Retinal pigment epithelial cell (primary cell): ENCODE measurements at regions not wholly inside any gene's neighbourhood (a gene's known extent, or its start where the extent isn't known, plus 50 kb on each side); places are given as distances from the start of the nearest gene placed in this dataset.

Source experiments
- DNase-seq: peaks from one replicate; pipeline ENCODE4 v3.0.0-alpha.2; 2010; ENCODE audit warnings: low read depth
- H3K4me3 ChIP-seq: 2 replicates; pipeline ENCODE4 v1.5.1; 2011; ENCODE audit warnings: mild to moderate bottlenecking, low read length, control low read depth, moderate library complexity
- TF ChIP-seq, protein P1 (sequence below): conservative IDR thresholded peaks from 2 replicates; pipeline ENCODE4 v1.5.1; 2011; ENCODE audit warnings: low read depth, low read length, control low read depth, inconsistent platforms

DNA sequence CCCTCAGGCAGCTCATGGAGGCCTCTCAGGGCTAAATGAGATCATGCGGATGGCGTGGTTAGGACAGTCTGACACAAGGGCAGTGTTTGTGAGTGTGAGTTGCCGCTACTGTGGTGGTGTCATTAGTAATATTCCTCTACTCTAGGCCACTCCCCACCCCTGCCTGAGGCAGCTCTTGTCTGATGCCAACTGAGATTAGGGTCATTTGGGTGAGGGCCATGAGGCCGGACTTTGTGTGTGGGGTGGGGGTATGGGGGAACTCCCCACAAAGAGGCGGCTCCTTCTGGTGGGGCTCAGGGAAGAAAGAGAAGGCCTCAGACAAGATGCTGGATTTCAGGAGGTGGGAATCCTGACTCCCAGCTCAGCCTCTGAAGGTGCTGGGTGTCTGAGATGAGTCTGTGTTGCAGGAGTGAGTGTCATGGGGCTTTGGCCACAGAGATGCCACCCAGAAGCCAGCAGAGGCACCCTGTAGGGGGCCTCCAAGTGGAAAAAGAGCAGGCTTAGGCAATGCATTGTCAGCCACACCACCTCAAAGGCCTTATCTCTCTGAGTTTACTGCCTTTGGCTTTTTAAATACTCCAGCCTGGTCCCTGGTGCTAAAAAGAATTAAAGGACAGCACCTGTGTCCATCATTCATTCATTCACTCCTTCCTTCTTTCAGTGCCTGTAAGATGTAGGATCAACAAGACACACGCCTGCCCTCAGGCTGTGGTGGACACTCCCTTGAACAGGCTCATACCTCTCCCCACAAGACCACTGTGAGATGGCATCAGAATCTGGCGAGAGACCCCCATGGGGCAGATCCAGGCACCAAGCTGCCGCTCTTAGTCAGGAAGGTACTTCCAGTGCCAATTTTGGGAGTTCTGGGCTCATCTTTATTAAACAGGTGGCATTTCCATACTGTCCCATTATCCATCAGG is 175.2 kb downstream of the MRPL14 start:
- DNase-seq: no peak
- H3K4me3 ChIP-seq: no peak overlapping the region
- TF ChIP-seq, protein P1, sequence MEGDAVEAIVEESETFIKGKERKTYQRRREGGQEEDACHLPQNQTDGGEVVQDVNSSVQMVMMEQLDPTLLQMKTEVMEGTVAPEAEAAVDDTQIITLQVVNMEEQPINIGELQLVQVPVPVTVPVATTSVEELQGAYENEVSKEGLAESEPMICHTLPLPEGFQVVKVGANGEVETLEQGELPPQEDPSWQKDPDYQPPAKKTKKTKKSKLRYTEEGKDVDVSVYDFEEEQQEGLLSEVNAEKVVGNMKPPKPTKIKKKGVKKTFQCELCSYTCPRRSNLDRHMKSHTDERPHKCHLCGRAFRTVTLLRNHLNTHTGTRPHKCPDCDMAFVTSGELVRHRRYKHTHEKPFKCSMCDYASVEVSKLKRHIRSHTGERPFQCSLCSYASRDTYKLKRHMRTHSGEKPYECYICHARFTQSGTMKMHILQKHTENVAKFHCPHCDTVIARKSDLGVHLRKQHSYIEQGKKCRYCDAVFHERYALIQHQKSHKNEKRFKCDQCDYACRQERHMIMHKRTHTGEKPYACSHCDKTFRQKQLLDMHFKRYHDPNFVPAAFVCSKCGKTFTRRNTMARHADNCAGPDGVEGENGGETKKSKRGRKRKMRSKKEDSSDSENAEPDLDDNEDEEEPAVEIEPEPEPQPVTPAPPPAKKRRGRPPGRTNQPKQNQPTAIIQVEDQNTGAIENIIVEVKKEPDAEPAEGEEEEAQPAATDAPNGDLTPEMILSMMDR: peak; percentile 11

DNA sequence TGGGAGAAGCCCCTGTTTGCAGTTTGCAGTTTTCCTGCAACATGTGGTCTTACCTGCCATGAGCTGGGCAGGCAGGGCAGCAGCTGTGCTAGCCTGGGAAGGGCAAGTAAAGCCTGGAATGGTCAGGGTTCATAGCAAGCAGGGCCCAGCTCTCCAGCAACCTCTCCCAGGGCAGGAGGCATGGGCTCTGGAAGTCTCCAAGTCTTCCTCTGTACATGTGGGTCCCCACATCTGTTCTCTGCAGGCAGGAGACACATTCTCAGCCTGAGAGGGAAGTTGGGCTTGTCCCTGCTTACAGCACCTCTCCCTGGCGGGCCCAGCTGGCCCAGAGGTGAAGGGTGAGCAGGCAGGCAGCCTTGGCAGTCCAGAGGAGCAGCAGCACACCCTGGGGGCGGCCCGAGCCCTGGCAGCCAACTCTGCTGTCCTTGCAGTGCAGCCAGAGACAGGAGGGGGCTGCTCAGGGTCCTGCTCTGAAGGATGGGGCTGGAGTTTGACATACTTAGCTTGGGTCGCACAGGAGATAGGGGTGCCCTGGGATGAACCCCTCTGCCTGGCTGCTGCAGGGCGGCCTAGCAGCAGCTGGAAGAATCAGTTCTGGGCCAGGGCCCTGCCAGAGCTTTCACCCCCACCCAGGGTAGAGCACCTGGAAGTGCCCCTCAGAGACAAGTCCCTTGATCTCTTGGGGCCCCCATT is 176.0 kb downstream of the MRPL14 start:
- no peak overlapping the region for H3K4me3 ChIP-seq
- DNase-seq: no peak
- TF ChIP-seq, protein P1: peak; percentile 80

DNA sequence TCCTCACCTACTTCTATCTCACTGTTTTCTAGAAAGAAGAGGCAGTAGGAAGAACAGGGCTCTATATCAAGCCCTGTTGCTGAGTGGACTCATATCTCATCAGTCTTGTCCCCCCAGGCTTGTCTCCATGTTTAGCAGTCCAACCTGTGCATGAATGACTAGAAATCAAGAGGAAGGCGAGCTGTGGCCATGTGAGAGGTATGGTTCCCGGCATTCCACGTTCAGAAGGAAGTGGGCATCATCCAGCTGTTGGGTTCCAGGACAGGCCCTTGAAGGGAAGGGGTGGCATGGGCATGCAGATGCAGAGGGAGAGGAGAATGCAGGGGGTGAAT is 176.6 kb downstream of the MRPL14 start:
- DNase-seq: no peak
- TF ChIP-seq, protein P1: no peak
- no peak overlapping the region for H3K4me3 ChIP-seq

DNA sequence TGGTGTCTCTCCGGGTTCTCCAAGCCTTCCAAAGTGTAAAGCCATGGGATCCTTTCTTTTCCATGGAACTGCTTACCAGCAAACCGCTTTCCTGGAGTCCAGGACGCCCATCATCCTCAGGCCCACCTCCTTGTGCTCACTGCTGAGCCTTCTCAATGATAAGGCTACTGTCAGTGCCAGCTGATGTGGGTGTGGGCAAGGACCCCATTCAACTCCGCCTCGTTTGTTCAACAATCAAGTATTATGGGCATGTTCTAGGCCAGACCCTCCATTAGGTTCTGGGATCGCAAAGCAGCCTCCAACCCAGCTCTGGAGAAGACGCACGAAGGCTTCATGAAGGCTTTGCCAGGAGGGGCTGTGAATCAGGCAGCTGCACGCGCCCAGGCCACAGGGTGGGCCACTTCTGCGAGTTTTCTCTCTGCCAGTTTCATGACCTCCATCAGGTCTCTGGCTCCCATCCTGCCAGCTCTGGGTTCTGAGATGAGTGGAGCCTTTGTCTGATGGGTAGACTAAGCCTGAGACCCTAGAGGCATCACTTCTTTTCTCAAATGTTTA is 177.1 kb downstream of the MRPL14 start:
- TF ChIP-seq, protein P1: no peak
- no peak overlapping the region for H3K4me3 ChIP-seq
- DNase-seq: no peak

DNA sequence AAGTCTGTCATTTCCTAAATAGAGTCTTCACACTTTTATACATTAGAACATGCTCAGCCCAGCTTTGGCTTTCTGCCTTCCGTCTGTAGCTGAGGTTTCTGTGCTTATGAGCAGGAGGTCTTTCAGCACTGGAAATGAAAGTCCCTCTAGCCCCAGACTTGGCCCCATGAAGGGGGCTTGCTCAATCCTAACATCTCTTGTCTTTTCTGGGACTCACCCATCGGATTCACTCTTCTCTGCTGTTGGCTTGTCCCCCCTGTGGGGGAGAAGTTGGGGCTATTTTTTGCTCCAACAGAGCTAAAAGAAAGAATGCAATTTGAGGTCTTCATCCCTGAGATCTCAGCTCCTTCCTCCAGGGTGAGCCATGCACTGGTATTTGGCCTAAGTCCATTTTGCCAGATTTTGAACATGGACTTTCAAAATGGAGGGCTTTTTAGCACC is 177.7 kb downstream of the MRPL14 start:
- DNase-seq: no peak
- TF ChIP-seq, protein P1: no peak

DNA sequence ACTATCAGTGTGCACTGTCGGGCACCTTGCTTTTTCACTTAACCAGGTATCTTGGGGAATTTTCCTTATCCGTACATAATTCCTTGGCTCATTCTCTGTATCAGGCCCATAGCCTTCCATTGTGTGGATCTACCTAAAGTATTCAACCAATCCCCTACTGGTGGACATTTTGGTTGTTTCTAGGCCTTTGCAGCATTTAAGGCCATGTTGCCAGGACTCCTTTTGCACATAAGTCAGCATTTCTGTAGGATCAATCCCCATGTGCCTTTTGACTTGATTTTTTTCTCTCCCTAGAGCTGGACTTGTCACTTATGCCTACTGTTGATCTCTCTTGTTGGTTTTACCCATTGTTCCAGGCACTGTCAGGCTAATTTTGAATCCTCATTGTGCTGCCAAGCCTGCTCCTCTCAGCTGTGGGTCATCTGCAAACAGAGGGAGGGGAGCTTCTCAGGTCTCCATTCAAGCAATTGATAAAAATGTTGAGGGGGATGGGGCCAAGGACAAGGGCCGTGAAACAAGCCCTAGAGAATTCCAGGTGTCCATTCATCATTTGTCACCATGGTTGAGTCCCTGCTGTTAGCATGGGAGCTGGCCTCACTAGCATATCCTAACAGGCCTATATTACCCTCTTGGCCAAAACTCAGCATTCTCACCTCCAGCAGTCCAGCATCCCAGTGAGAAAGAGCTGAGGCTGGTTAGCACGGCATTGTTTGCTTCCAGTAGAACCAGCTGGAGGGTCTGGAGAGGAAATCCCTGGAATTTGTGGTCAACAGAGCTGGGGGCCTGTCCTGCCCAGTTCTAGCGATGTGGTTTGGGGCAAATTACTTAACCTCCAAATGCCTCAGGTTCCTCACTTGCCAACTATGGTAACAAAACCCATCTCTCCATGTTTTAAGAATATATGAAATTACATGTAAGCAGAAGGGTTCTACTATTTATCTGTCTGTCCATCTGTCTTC is 178.4 kb downstream of the MRPL14 start:
- TF ChIP-seq, protein P1: no peak
- H3K4me3 ChIP-seq: no peak overlapping the region
- DNase-seq: no peak

More for the DNA sequence above, 177.7 kb downstream of the MRPL14 start:
- H3K4me3 ChIP-seq: no peak overlapping the region
